Activated CD4-positive, alpha-beta T cell treated with anti-CD3 and anti-CD28 coated beads, Interleukin-2, amount 50 U/mL, for 48 hours (primary cell): ENCODE measurements at regions not wholly inside any gene's neighbourhood (a gene's known extent, or its start where the extent isn't known, plus 50 kb on each side); places are given as distances from the start of the nearest gene placed in this dataset.
A peak's percentile ranks its signal among the peaks of the same experiment; 100 is the strongest.

Source experiments
- DNase-seq, 2 experiments: peaks; one replicate each; pipeline ENCODE4 v3.0.0-alpha.2; 2020

- DNase-seq = no peak
Observed at GRCh38 chr1:115203287-115203686, 114.0 kb upstream of the TSPAN2 start.

- DNase-seq = no peak
Observed at GRCh38 chr1:115201598-115201997, 112.3 kb upstream of the TSPAN2 start.

- DNase-seq = no peak
Observed at GRCh38 chr1:115199416-115200132, 110.3 kb upstream of the TSPAN2 start.

- no peak for DNase-seq
Observed at GRCh38 chr1:115198938-115199337, 109.6 kb upstream of the TSPAN2 start.

GRCh38 chr1:115196296-115196695, 107.0 kb upstream of the TSPAN2 start:
- no peak for DNase-seq

GRCh38 chr1:115194506-115194905, 105.2 kb upstream of the TSPAN2 start:
- no peak for DNase-seq

- DNase-seq = no peak
Observed at GRCh38 chr1:115193046-115193828, 103.9 kb upstream of the TSPAN2 start.

- DNase-seq = no peak
Observed at GRCh38 chr1:115192200-115192767, 103.0 kb upstream of the TSPAN2 start.

GRCh38 chr1:115191691-115192090, 102.4 kb upstream of the TSPAN2 start:
- DNase-seq = no peak

GRCh38 chr1:115190540-115191170, 101.4 kb upstream of the TSPAN2 start:
- DNase-seq = no peak

- no peak for DNase-seq
Observed at GRCh38 chr1:115189814-115190539, 100.7 kb upstream of the TSPAN2 start.

- DNase-seq = no peak
Observed at GRCh38 chr1:115188680-115189395, 99.5 kb upstream of the TSPAN2 start.

GRCh38 chr1:115186711-115187265, 97.5 kb upstream of the TSPAN2 start:
- DNase-seq = no peak

GRCh38 chr1:115185336-115185735, 96.0 kb upstream of the TSPAN2 start:
- no peak for DNase-seq

- peak in 1 of 2 experiments; percentile 16 for DNase-seq
Observed at GRCh38 chr1:115184951-115185331, 95.6 kb upstream of the TSPAN2 start.

- DNase-seq = peak in 1 of 2 experiments; percentile 11
Observed at GRCh38 chr1:115184260-115184950, 95.1 kb upstream of the TSPAN2 start.

- no peak for DNase-seq
Observed at GRCh38 chr1:115183721-115184259, 94.5 kb upstream of the TSPAN2 start.

GRCh38 chr1:115183158-115183557, 93.9 kb upstream of the TSPAN2 start:
- DNase-seq = no peak

GRCh38 chr1:115182012-115182715, 92.9 kb upstream of the TSPAN2 start:
- no peak for DNase-seq

- no peak for DNase-seq
Observed at GRCh38 chr1:115181231-115181630, 91.9 kb upstream of the TSPAN2 start.
